ENCODE measurements at regions not wholly inside any gene's neighbourhood (a gene's known extent, or its start where the extent isn't known, plus 50 kb on each side); places are given as distances from the start of the nearest gene placed in this dataset.

DNA sequence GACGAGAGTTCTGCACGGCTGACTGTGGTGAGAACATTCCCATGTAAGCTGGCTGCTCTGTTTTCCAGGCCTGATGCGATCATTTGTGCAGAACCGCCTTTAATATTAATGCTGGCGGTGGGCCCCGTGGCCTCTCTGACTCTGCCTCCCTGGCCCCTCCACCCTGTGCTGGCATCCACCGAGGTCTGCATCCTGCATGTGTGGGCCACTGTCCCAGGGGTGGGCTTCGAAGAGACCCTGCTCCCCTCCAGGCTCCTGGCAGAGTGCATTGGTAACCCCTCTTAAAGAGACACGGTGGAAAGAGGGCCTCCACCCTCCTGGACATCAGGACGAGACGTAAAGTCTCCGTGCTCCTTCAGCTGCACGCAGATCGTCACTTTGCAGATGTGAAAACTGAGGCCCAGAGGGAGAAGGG lies 67.3 kb upstream of the FAM20C start:
- RAD21 ChIA-PET (ENCODE audit: low non-redundant PET in 1 of 2, low total read pairs in 2 of 2, uncharacterized antibody in 2 of 2, unreplicated experiment in 2 of 2), result no interaction called here
- Histone ChIP-seq H2AFZ (ENCODE audit: low read depth, low read length, poor library complexity, severe bottlenecking) (no peak overlapping the region), H3K27me3 (ENCODE audit: insufficient read depth, low read length) (peaks cover 16% of the 10 kb centered on the region; the same call in 1 of the 2 replicates), H3K4me3 (replicated peaks in 1 of 2; ENCODE audit: low read depth in 1 of 2, low read length in 2 of 2) (no peak overlapping the region), H3K4me2 (ENCODE audit: low read length) (no peak overlapping the region), H4K20me1 (ENCODE audit: insufficient read depth) (no peaks in the 10 kb centered on the region), H3K4me1 (ENCODE audit: control insufficient read depth in 1 of 2, insufficient read depth in 2 of 2, low read length in 2 of 2) (no peaks in the 10 kb centered on the region), H3K36me3 (ENCODE audit: control insufficient read depth in 1 of 2, insufficient read depth in 2 of 2, low read length in 2 of 2) (no peaks in the 10 kb centered on the region), H3K9me2 (ENCODE audit: insufficient read depth) (no peaks in the 10 kb centered on the region), H3K9me3 (ENCODE audit: control insufficient read depth in 1 of 2, insufficient read depth in 1 of 2, low read depth in 1 of 2, low read length in 2 of 2) (no peaks in the 10 kb centered on the region), H3K79me2 (ENCODE audit: insufficient read depth, low read length) (no peaks in the 10 kb centered on the region), H3K27ac (ENCODE audit: low read depth, low read length) (no peak overlapping the region), H3K9ac (ENCODE audit: low read length) (no peak overlapping the region)
- POLR2A ChIA-PET, result no interaction called here
- no TSS peak for BruUV-seq (replicated peaks)
- TF ChIP-seq ELF1 (IDR thresholded peaks at IDR 0.05; ENCODE audit: borderline replicate concordance, low read depth) (no peak), FOSL1 (IDR thresholded peaks at IDR 0.05; ENCODE audit: low read depth) (no peak), ZNF274 (IDR thresholded peaks at IDR 0.05; ENCODE audit: low read depth, low read length) (no peak)
- ATAC-seq, result no peak
- intact Hi-C loops (cut with micrococcal nuclease), result no loop called here
- CTCF ChIA-PET, result interaction anchor here (1.4 kb wide), 1 partner anchor 24 kb away, joined by 3 read pairs; no protein-coding TSS in a partner anchor
- no peak for DNase-seq (ENCODE audit: low read depth, low spot score)

- Histone ChIP-seq H3K36me3 (ENCODE audit: control insufficient read depth in 1 of 2, insufficient read depth in 2 of 2, low read length in 2 of 2) (no peaks in the 10 kb centered on the region), H4K20me1 (ENCODE audit: insufficient read depth) (no peaks in the 10 kb centered on the region), H3K4me1 (ENCODE audit: control insufficient read depth in 1 of 2, insufficient read depth in 2 of 2, low read length in 2 of 2) (no peaks in the 10 kb centered on the region), H3K27ac (ENCODE audit: low read depth, low read length) (no peak overlapping the region), H2AFZ (ENCODE audit: low read depth, low read length, poor library complexity, severe bottlenecking) (no peak overlapping the region), H3K9ac (ENCODE audit: low read length) (no peak overlapping the region), H3K9me2 (ENCODE audit: insufficient read depth) (no peaks in the 10 kb centered on the region), H3K79me2 (ENCODE audit: insufficient read depth, low read length) (no peaks in the 10 kb centered on the region), H3K4me2 (ENCODE audit: low read length) (no peak overlapping the region), H3K27me3 (ENCODE audit: insufficient read depth, low read length) (peaks cover 16% of the 10 kb centered on the region; the same call in 1 of the 2 replicates), H3K9me3 (ENCODE audit: control insufficient read depth in 1 of 2, insufficient read depth in 1 of 2, low read depth in 1 of 2, low read length in 2 of 2) (no peaks in the 10 kb centered on the region), H3K4me3 (replicated peaks in 1 of 2; ENCODE audit: low read depth in 1 of 2, low read length in 2 of 2) (no peak overlapping the region)
- RAD21 ChIA-PET (ENCODE audit: low non-redundant PET in 1 of 2, low total read pairs in 2 of 2, uncharacterized antibody in 2 of 2, unreplicated experiment in 2 of 2), result no interaction called here
- CTCF ChIA-PET, result no interaction called here
- POLR2A ChIA-PET, result no interaction called here
- ATAC-seq (no peak), DNase-seq (ENCODE audit: low read depth, low spot score) (no peak)
- intact Hi-C loops (cut with micrococcal nuclease), result no loop called here
- TF ChIP-seq ZNF274 (IDR thresholded peaks at IDR 0.05; ENCODE audit: low read depth, low read length), result no peak
- TF ChIP-seq CBX3 (IDR thresholded peaks at IDR 0.05; ENCODE audit: low read depth), result no peak
- no peak for TF ChIP-seq SIN3A (IDR thresholded peaks at IDR 0.05; ENCODE audit: low read depth)
- no peak for TF ChIP-seq EZH2 (IDR thresholded peaks at IDR 0.05)
- no peak for TF ChIP-seq POLR2AphosphoS5 (IDR thresholded peaks at IDR 0.05; ENCODE audit: low read depth, low read length)
- no TSS peak for BruUV-seq (replicated peaks)
Measured at GRCh38 chr7:125661-126060, 66.7 kb upstream of the FAM20C start.
